ENCODE measurements at regions not wholly inside any gene's neighbourhood (a gene's known extent, or its start where the extent isn't known, plus 50 kb on each side); places are given as distances from the start of the nearest gene placed in this dataset.

GRCh38 chr14:27026097-27026496 is 428.3 kb upstream of the NOVA1 start:
- TF ChIP-seq POLR2A (IDR thresholded peaks at IDR 0.05; ENCODE audit: extremely low read depth, insufficient read length) (no peak), CTCF (IDR thresholded peaks at IDR 0.05; ENCODE audit: low read depth, low read length) (no peak), MAX (IDR thresholded peaks at IDR 0.05; ENCODE audit: low read depth, low read length) (no peak)
